Suppressor macrophage treated with lipopolysaccharide for 1 hour (primary cell): ENCODE measurements at regions not wholly inside any gene's neighbourhood (a gene's known extent, or its start where the extent isn't known, plus 50 kb on each side); places are given as distances from the start of the nearest gene placed in this dataset.

Experiments used
- DNase-seq, 3 donors: peaks; one replicate each; pipeline ENCODE4 v3.0.0-alpha.2; 2020 to 2022

DNA sequence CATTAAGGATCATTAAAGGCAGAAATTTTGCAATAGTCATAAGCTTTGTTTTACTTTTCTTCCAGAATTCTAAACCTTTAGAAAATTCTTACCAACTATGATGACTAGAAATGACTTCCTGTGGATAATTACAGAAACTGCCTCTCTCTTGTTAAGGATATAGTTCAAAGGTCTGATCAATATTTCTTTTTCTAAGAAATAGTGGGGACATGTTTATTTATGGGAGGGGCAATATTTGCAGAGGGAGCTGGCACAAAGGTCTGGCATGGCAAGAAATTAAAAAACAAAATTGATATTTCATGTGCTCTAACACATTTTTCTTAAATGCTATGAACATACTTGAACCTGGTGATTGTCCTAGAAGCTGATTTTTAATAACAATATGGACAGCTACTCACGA is 448.9 kb downstream of the KCTD8 start:
- DNase-seq: no peak

DNA sequence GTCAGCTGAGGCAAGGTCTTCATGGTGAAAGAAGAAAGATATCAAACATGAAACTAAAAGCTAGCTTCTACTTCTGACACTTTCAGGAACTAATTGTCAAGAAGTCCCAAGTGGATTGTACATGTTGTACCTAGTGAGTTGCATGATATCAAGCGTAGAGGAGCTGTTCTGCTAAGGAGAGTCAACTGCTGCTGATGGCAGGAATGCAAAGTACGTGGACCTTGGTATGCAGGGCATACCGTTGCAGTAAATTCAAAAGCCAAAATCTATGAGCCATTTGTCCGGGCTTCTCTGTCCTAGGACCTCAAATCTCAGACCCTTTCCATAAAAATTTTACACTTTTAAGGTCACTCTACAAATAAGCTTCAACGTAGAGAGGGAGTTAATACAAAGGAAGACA is 446.2 kb downstream of the KCTD8 start:
- no peak for DNase-seq

GRCh38 chr4:44016570-44017421 is 431.8 kb downstream of the KCTD8 start:
- no peak for DNase-seq

- DNase-seq: no peak
Measured at GRCh38 chr4:44017422-44017739, 431.2 kb downstream of the KCTD8 start.

GRCh38 chr4:44019721-44020120 is 428.9 kb downstream of the KCTD8 start:
- DNase-seq: no peak

DNA sequence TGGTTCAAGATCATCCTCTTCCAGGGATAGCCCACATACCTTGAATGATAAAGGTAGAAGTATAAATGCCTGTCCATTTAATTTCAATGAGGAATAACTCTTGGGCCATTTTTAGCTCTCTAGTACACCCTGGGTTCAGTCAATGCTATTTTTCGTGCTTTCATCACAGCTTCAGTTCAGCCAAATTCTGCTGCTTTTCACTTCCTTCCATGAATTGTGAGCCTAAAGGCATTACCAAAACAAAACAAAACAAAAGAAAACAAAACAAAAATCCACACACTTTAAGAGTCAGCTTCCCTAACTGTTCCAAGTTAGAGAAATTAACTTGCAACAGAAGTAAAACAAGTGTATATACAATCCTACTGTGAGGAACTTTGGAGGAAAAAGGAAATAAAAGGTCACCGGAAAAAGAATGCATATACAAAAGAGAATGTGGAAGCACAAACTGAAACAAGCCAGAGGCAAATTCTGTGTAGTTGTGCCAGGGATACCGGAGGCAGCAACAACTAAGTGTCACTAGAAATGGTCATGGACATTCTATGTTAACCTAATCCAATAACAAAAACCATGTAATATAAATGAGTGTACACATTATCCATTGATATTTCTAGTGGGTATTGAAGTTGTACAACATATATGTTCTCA is 423.1 kb downstream of the KCTD8 start:
- no peak for DNase-seq

- DNase-seq: no peak
Measured at GRCh38 chr4:44038811-44039210, 409.8 kb downstream of the KCTD8 start.

DNA sequence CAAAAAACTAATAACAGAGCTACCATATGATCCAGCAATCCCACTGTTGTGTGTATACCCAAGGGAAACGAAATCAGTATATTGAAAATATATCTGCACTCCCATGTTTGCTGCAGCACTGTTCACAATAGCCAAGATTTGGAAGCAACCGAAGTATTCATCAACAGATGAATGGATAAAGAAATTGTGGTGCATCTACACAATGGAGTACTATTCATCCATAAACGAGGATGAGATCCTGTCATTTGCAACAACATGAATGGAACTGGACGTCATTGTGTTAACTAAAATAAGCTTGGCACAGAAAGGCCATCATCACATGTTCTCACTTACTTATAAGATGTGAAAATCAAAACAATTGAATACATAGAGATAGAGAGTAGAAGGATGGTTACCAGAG is 402.1 kb downstream of the KCTD8 start:
- no peak for DNase-seq

DNA sequence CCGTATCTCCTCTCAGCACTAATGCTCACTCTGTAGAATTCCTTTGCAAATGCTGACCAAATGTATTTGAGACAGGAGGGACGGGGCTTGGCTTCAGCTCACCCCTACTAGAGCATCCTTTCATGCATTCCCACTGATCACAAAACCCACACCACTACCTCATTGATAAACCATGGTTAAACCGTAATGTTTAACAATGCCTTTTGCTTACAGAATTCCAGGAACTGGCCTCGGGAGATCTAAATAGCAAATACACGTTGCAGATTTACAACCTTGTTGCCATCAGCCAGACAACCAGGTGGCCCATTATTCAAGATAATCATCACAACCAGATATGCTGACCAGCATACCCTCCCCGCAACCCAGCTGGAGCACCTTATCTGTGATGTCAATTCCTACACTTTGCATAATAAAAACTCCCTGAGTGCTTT is 391.9 kb downstream of the KCTD8 start:
- no peak for DNase-seq

GRCh38 chr4:44070843-44071242 is 377.8 kb downstream of the KCTD8 start:
- no peak for DNase-seq

GRCh38 chr4:44071959-44072955 is 376.4 kb downstream of the KCTD8 start:
- no peak for DNase-seq

DNA sequence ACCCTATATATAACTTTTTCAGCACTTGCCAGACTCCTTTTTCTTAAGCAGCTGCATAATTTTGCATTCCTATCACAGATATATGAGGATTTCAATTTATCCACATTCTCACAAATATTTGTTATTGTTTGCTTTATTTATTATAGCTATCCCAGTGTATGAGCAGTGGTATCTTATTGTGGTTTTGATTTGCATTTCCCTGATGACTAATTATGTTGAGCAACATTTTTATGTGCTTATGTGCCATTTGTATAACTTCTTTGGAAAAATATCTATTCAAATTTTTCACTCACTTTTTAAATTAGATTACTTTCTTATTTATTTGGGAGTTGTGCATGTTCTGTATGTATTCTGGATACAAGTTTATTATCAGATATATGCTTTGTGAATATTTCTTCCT is 361.9 kb downstream of the KCTD8 start:
- no peak for DNase-seq

DNA sequence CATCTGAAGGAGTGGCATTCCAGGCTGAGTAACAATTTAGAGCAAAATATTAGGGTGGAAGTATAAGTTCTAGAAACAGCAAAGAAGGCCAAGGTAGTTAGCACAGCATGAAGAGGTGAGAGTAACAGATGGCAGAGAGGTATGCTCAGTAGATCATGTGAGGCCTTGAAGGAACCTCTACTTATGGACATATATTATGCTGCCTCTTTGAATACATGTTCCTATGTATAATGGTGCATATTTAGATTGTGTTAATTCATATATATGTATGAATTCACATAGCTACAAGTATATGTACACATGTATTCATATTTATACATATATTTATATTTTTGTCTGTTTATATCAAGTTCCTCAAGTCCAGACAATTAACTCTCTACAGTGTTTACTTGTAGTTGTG is 355.2 kb downstream of the KCTD8 start:
- no peak for DNase-seq

DNA sequence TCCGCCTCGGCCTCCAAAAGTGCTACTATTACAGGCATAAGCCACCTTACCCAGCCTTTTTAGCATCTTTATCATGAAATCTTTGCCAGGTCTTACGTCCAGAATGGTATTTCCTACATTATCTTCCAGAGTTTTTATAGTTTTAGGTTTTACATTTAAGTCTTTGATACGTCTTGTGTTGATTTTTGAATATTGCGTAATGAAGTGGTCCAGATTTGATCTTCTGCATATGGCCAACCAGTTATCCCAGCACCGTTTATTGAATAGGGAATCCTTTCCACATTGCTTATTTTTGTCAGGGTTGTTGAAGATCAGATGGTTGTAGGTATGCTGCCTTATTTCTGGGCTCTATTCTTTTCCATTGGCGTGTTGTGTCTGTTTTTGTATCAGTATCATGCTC is 349.6 kb downstream of the KCTD8 start:
- no peak for DNase-seq

DNA sequence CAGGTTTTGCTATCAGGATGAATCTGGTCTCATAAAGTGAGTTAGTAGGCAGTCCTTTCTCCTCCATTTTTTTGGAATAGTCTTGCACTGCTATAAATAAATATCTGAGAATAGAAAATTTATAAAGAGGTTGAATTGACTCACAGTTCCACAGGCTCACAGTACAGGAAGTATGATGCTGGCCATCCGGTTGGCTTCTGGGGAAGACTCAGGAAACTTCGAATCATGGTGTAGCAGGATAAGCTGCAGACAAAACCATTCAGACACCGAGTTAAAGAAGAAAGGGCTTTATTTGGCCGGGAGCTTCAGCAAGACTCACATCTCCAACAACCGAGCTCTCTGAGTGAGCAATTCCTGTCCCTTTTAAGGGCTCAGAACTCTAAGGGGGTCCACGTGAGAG is 348.2 kb downstream of the KCTD8 start:
- no peak for DNase-seq

DNA sequence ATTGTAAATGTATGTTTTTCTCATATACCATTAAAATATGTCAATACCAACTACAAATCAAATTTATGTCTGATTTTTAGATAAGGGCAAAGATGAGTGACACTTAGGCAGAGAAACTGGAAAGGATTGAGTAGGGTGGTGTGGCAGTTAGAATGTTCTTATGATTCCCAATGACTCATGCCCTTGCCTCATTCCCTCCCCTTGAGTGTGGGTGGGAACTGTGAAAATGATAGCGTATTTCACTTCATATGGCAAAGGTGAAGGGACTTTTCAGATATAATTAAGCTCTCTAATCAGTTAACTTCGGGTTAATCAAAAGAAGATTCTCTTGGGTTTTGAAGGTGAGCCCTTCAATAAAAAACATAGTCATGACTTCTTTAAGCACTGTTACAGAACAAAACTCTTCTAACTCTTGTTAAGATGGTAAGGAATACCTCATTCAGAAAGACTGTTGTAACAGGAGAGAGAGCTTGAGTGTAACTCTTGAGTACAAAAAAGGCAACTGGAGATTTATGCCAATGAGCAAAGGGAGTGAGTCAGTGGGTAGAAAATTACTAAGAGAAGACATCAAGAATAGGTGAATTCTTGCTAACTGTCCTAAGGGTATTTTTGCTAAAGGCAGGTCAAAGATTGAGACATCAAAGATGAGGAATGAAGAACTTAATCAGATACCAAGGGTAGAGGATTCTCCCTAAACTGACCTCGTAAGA is 329.5 kb downstream of the KCTD8 start:
- no peak for DNase-seq

DNA sequence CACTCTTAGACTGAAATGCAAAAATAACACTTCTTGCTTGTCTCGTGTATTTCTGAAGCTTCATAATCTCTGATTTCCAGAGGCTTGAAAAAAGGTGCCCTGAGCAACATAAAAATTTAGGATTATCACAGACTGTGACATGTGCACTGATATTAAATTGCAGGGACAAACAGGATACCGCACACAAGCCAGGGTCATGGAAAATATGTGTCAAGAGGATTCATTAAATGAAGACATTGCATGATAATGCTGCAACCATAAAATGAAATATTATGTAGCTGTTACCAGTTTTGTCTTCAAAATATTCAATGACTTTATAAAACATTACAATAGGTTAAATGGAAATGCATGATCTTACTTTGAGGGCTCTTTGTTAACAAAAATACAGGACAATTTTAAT is 328.0 kb downstream of the KCTD8 start:
- DNase-seq: no peak

GRCh38 chr4:44121210-44121609 is 327.4 kb downstream of the KCTD8 start:
- DNase-seq: no peak
